Adrenal gland (tissue), 5 donors: ENCODE measurements at regions not wholly inside any gene's neighbourhood (a gene's known extent, or its start where the extent isn't known, plus 50 kb on each side); places are given as distances from the start of the nearest gene placed in this dataset.

Source experiments
- POLR2A ChIP-seq, 2 donors: fragments of 450-650 bp; IDR thresholded peaks; one replicate each; pipeline ENCODE4 v1.6.1; 2017; ENCODE audit warnings: antibody characterized with exemption in 2 of 2, mild to moderate bottlenecking in 2 of 2, moderate library complexity in 1 of 2
- TF ChIP-seq, protein P1 (sequence below), 6 experiments: fragments of 450-650 bp in 4 of 6; fragments of 200-600 bp in 2 of 6; sonication (generic) in 1 of 6; IDR thresholded peaks; 1 replicate in 5 of 6; 2 replicates in 1 of 6; pipeline versions ENCODE4 v1.5.1 to v1.8.0; 2016 to 2021; ENCODE audit warnings: antibody characterized with exemption in 6 of 6, mild to moderate bottlenecking in 2 of 6, moderate library complexity in 1 of 6
- donor health status: DM: no; HTN: no; CAD: no.

DNA sequence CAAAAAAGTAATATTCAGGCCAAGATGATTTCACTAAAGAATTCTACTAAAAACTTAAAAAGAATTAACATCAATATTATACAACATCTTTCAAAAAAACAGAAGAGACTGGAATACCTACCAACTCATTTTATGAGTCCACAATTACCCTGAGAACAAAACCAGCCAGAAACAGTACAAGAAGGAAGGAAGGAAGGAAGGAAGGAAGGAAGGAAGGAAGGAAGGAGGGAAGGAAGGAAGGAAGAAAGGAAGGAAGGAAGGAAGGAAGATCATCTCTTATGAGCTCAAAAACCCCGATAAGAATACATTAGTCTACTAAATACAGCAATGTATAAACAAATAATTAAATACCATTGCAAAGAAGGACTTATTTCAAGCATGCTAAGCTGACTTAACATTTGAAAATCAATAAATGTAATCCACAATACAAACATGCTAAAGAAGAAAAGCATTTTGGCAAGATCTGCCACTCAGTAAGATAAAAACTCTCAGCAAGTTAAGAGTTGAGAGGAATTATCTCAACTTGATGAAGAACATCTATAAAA lies 149.9 kb upstream of the RGS18 start:
- TF ChIP-seq, protein P1, sequence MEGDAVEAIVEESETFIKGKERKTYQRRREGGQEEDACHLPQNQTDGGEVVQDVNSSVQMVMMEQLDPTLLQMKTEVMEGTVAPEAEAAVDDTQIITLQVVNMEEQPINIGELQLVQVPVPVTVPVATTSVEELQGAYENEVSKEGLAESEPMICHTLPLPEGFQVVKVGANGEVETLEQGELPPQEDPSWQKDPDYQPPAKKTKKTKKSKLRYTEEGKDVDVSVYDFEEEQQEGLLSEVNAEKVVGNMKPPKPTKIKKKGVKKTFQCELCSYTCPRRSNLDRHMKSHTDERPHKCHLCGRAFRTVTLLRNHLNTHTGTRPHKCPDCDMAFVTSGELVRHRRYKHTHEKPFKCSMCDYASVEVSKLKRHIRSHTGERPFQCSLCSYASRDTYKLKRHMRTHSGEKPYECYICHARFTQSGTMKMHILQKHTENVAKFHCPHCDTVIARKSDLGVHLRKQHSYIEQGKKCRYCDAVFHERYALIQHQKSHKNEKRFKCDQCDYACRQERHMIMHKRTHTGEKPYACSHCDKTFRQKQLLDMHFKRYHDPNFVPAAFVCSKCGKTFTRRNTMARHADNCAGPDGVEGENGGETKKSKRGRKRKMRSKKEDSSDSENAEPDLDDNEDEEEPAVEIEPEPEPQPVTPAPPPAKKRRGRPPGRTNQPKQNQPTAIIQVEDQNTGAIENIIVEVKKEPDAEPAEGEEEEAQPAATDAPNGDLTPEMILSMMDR (IDR thresholded peaks at IDR 0.05), result no peak
- TF ChIP-seq POLR2A (IDR thresholded peaks at IDR 0.05), result no peak
